ENCODE measurements at regions not wholly inside any gene's neighbourhood (a gene's known extent, or its start where the extent isn't known, plus 50 kb on each side); places are given as distances from the start of the nearest gene placed in this dataset.

DNA sequence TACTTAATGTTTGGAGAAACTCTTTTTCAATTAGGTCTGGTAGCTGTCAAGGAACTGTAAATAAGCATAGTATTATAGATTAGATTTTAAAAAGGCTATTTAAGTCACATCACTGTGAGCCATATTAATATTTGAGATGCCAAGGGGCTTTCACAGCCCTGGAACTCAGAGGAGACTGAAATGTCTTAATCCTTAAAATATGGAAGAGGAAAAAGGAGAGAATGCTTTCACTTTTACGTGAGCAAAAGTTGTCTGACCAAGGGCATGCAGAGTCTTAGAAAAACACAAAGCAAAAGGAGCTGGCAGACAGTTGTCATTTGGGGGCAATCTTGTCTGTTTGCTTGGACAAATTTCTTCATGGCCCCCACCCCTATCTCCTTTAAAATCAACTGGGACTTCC is 253.2 kb upstream of the IGFBP7 start:
- POLR2A ChIA-PET = no interaction called here

DNA sequence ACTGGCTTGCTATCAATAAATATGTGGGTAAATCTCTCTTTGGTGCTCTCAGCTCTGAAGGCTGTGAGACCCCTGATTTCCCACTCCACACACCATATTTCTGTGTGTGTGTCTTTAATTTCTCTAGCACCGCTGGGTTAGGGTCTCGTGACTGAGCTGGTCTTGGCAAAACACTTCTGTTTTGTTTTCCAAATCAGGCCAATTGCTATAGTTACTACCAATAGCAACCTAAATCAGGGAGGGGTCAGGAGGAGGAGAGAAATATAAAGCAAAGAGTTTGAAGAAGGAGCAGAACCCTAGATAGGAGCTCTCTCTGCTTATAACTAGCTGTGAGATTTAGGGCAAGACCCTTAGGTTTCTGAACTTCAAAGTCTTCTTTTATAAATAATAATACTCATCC is 250.5 kb upstream of the IGFBP7 start:
- Histone ChIP-seq H3K27ac (ENCODE audit: extremely low read depth, low read depth, low read length) (no peak overlapping the region), H3K36me3 (ENCODE audit: control insufficient read depth in 2 of 2, insufficient read depth in 1 of 2, low read length in 2 of 2) (no peaks in the 10 kb centered on the region), H3K4me1 (ENCODE audit: control insufficient read depth, insufficient read depth, low read length) (no peaks in the 10 kb centered on the region), H3K4me3 (ENCODE audit: low read depth, low read length) (no peak overlapping the region), H3K9me3 (ENCODE audit: control insufficient read depth, insufficient read depth, low read depth, low read length) (no peaks in the 10 kb centered on the region)
- POLR2A ChIA-PET = no interaction called here
- CTCF ChIA-PET = no interaction called here
- TF ChIP-seq ZBTB17 (tag by site-specific recombination; IDR thresholded peaks at IDR 0.05) = no peak
- no peak for TF ChIP-seq ZBTB11 (tag by site-specific recombination; conservative IDR thresholded peaks at IDR 0.05; ENCODE audit: low read depth)
- TF ChIP-seq ZNF654 (tag by site-specific recombination; IDR thresholded peaks at IDR 0.05; ENCODE audit: low read depth) = no peak
- TF ChIP-seq ZNF175 (tag by site-specific recombination; IDR thresholded peaks at IDR 0.05) = no peak
- TF ChIP-seq ZNF514 (tag by site-specific recombination; IDR thresholded peaks at IDR 0.05) = no peak
- TF ChIP-seq, protein P1, sequence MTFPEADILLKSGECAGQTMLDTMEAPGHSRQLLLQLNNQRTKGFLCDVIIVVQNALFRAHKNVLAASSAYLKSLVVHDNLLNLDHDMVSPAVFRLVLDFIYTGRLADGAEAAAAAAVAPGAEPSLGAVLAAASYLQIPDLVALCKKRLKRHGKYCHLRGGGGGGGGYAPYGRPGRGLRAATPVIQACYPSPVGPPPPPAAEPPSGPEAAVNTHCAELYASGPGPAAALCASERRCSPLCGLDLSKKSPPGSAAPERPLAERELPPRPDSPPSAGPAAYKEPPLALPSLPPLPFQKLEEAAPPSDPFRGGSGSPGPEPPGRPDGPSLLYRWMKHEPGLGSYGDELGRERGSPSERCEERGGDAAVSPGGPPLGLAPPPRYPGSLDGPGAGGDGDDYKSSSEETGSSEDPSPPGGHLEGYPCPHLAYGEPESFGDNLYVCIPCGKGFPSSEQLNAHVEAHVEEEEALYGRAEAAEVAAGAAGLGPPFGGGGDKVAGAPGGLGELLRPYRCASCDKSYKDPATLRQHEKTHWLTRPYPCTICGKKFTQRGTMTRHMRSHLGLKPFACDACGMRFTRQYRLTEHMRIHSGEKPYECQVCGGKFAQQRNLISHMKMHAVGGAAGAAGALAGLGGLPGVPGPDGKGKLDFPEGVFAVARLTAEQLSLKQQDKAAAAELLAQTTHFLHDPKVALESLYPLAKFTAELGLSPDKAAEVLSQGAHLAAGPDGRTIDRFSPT (tag by site-specific recombination; IDR thresholded peaks at IDR 0.05) = no peak
- TF ChIP-seq PATZ1 (tag by site-specific recombination; IDR thresholded peaks at IDR 0.05) = no peak
- TF ChIP-seq OSR2 (tag by site-specific recombination; IDR thresholded peaks at IDR 0.05) = no peak
- TF ChIP-seq AEBP2 (tag by site-specific recombination; IDR thresholded peaks at IDR 0.05; ENCODE audit: borderline replicate concordance) = no peak
- no peak for TF ChIP-seq SALL2 (tag by site-specific recombination; IDR thresholded peaks at IDR 0.05; ENCODE audit: borderline replicate concordance)

More for the DNA sequence above, 253.2 kb upstream of the IGFBP7 start:
- no peaks in the 10 kb centered on the region for H3K9me3 ChIP-seq (ENCODE audit: control insufficient read depth, insufficient read depth, low read depth, low read length)
- H3K36me3 ChIP-seq (ENCODE audit: control insufficient read depth in 2 of 2, insufficient read depth in 1 of 2, low read length in 2 of 2) = no peaks in the 10 kb centered on the region
- no peak overlapping the region for H3K27ac ChIP-seq (ENCODE audit: extremely low read depth, low read depth, low read length)
- CTCF ChIA-PET = no interaction called here
- TF ChIP-seq WT1 (tag by site-specific recombination; IDR thresholded peaks at IDR 0.05) (no peak), ZNF792 (tag by site-specific recombination; IDR thresholded peaks at IDR 0.05) (no peak), ZNF138 (tag by site-specific recombination; IDR thresholded peaks at IDR 0.05; ENCODE audit: borderline replicate concordance) (no peak), ZNF530 (tag by site-specific recombination; IDR thresholded peaks at IDR 0.05; ENCODE audit: low read depth) (no peak), ZBTB8A (tag by site-specific recombination; IDR thresholded peaks at IDR 0.05) (no peak), BCL11A (tag by site-specific recombination; IDR thresholded peaks at IDR 0.05; ENCODE audit: low read depth) (no peak), ZNF561 (tag by site-specific recombination; IDR thresholded peaks at IDR 0.05; ENCODE audit: borderline replicate concordance) (no peak), ZNF140 (tag by site-specific recombination; IDR thresholded peaks at IDR 0.05) (no peak), ZNF211 (tag by site-specific recombination; IDR thresholded peaks at IDR 0.05; ENCODE audit: low read depth) (no peak), KLF7 (tag by site-specific recombination; IDR thresholded peaks at IDR 0.05; ENCODE audit: borderline replicate concordance) (no peak), GLI2 (tag by site-specific recombination; IDR thresholded peaks at IDR 0.05; ENCODE audit: borderline replicate concordance, low read depth) (no peak), ELK4 (IDR thresholded peaks at IDR 0.05; ENCODE audit: borderline replicate concordance, low read depth, low read length) (no peak), INSM2 (tag by site-specific recombination; IDR thresholded peaks at IDR 0.05) (no peak), SP7 (tag by site-specific recombination; IDR thresholded peaks at IDR 0.05) (no peak), ZNF701 (tag by site-specific recombination; IDR thresholded peaks at IDR 0.05) (no peak), ZNF626 (tag by site-specific recombination; IDR thresholded peaks at IDR 0.05) (no peak)
- H3K4me1 ChIP-seq (ENCODE audit: control insufficient read depth, insufficient read depth, low read length) = no peaks in the 10 kb centered on the region
- H3K4me3 ChIP-seq (ENCODE audit: low read depth, low read length) = no peak overlapping the region
